GM18870 (cell line): ENCODE measurements at regions not wholly inside any gene's neighbourhood (a gene's known extent, or its start where the extent isn't known, plus 50 kb on each side); places are given as distances from the start of the nearest gene placed in this dataset.

Experiments
- ATAC-seq: cut with Tn5 transposase; IDR thresholded peaks from one replicate; pipeline ENCODE4 v1.9.1; 2021; ENCODE audit warnings: moderate library complexity; ENCODE audit not compliant: unreplicated experiment

- no peak for ATAC-seq
Observed at GRCh38 chr9:8189881-8190280, 390.3 kb upstream of the DMAC1 start.

DNA sequence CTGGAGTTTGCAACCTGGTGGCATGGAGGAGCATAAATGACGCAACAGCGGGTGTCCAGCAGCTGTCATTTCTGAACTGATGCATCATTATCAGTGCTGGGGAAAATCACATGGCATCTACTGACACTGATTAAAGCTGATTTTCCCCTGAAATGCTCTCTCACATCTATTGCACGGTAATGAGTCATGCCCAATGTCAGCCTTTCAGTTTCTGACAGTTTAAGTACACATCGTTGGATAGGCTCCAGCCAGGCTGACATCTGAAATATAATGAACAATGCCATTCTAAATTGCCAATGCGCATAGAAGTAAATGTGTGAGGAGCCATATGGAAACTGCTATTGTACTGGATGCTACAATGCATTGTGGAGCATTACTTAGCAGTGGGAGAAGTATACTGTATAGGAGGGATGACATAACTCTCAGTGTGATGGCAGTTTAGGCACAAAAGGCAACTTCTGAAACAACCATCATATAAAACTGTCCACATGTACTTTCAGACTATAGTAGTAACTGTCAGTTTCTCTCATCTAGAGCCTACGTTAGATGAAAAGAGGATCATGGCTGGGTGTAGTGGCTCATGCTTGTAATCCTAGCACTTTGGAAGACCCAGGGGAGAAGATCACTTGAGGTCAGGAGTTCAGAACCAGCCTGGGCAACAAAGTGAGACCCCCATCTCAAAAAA lies 389.3 kb upstream of the DMAC1 start:
- ATAC-seq = no peak

DNA sequence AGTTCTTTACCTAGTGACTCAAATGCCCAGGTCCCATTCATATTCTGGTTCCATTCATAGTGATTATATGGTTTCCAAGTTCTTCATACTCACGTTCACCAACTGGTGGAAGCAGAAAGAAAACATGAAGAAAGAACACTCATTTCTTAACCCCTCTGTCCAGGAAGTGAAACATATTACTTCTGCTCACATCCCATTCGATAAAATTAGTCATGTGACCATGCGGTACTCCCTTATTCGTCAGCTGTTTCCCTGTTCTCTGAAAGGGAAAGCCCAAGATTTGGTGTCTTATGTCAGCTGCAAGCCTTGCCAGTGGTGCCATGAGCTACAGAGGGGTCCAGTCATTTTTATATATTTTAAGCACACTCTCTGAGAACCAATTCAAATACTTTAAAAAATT lies 387.0 kb upstream of the DMAC1 start:
- ATAC-seq = no peak

- ATAC-seq = no peak
Observed at GRCh38 chr9:8183618-8184017, 384.0 kb upstream of the DMAC1 start.

DNA sequence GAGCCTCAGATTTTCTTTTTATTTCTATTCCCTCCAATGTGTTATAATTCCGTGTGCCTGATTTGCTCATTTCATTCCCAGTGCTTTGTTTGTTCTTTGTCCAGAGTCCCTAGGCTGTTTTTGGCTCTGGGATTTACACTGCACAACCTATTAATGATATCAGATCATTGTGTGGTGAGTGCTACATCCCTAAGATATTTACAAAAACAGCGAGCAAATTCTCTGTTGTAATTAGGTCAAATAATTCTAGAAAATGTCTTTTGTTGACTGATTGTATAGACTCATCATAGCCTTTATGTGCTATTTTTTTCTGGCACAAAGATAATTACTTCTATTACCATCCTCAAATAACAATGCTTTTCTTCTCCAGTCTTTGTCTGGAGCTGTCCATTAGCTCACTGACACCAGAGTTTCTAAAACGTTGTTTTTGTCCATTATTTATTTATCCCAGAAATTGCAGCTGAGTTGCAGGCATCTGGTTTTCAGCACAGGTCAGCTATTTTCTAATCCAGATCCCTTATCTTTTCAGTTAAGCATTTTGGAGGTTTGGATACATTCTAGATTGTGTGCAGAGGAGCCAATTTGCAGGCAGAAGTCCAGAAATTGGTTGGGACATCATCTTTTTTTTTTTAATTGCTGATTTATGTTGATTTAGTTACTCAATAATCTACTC lies 379.9 kb upstream of the DMAC1 start:
- ATAC-seq = no peak

GRCh38 chr9:8172000-8172399 lies 372.4 kb upstream of the DMAC1 start:
- ATAC-seq = peak; percentile 51

DNA sequence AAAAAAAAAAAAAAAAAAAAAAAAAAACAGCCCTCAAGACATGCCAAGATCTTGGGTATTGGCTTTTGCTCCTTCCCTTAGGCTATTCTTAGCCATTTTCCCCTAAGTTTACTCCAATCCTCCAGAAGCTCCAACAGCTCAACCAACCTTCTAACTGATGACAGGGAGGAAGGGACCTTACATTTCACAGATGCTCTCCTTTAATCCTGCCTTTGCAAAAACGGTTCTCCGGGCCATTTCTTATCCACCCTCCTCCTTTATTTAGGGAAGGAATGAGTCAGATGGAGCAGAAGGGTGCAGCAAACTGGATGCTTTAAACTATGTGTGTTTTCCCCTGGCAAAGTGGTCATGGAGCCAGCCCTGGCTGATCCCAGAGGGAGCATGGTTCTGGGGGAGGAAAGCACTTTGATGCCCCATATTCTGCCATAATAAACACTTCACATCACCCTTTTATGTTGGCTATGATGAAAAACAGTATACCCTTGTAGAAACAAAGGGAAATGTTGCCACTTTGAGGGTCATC lies 369.4 kb upstream of the DMAC1 start:
- no peak for ATAC-seq

DNA sequence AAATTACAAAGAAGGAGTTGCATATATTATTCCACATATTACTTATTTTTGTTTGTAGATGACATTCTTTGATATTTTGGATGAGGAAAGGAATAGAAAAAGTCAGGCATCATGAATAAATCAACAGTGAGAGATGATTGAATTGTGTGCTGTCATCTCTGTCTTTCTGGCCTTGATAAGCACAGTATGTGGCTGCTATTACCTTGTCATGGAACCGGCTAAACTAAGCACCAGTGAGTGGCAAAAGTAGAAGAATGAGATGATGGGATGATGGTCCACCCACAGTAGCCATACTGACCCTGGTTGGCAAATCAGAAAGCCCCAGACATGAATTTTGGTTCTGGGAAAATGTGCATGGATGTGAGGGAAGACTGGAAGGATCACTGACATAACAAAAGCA lies 361.2 kb upstream of the DMAC1 start:
- no peak for ATAC-seq

- no peak for ATAC-seq
Observed at GRCh38 chr9:8158574-8158973, 359.0 kb upstream of the DMAC1 start.

DNA sequence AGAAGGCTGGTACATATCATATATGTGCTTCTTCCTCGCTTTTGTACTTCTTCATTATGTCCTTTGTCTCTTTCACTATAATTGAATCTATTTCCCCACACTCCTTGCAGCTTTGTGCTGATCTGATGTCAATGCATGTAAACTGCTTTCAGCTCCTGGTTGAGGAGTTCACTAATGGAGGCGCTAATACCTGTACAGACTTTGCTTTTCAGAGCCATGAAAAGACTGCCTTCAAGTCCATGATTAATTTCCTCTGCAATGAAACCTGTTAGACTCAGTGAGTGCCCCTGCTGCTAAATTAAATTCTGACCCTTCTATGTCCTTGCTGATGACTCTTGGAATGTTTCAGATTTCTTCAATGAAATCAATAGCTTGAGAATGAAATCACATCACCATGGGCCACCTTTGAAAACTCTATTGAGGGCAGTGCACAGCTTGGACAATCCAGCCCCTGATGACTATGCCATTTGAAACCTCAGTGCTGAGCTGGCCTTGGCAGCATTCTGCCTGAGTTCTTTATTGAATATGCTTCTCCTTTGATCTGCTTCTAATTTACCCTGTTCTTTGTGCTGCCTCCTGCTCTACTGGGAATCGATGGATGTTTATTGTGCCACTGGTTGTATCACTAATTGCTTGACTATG lies 358.2 kb upstream of the DMAC1 start:
- no peak for ATAC-seq

- no peak for ATAC-seq
Observed at GRCh38 chr9:8156346-8156745, 356.8 kb upstream of the DMAC1 start.

DNA sequence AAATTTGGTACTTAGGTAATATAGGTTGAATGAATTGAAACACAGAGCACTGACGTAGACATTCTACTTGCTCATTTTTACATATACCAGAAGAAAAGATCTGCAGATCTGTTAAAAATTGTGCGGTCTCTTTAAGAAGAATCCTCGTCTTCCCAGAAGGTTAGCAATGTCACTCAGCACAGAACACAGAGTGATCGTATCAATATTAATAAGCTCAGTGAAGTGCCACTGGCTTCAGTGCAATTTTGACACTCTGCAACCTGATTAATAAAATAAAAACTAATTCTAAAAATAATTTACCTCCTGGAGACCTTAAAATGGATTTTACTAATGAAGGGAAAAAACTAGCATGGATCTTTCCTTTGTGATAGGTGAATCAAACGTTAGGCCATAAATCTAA lies 356.1 kb upstream of the DMAC1 start:
- ATAC-seq = no peak

GRCh38 chr9:8143677-8144076 lies 344.1 kb upstream of the DMAC1 start:
- ATAC-seq = no peak

- no peak for ATAC-seq
Observed at GRCh38 chr9:8140557-8140956, 341.0 kb upstream of the DMAC1 start.

DNA sequence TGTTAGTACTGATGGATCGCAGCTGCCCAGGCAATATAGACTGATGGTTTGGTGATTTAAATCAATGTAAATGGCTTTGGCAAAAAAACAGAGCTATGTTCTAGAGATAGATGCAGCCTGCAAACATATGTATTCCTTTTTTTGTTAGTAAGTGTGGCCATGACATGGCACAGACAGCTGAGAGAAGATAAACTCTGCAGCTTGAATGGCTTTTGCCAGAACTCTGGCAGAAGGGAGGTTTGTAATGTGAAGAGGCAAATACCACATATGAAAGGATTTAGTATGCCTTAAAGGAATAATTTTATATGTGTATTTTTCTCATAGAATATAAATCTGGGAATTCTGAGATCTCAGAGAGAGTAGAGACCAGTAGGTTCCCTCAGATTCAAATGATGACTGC lies 340.2 kb upstream of the DMAC1 start:
- ATAC-seq = no peak

GRCh38 chr9:8136477-8136876 lies 336.9 kb upstream of the DMAC1 start:
- peak; percentile 87 for ATAC-seq

DNA sequence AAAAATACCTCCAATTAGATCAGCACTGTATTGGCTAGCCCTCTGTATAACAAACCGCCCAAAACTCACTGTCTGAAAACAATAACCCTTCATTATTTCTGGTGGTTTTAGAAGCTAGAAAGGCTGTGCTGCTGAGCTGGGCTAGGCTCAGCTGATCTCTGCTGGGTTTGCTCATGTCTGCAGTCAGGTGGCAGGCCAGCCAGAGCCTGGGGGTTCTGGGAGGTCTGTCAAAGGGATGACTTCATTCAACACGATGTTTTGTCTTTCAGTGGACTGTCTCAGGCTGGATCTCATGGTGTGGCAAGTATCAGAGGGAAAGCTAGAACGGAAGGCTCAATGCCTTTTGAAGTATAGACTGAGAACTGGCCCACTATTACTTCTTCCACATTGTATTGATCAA lies 335.1 kb upstream of the DMAC1 start:
- ATAC-seq = no peak

DNA sequence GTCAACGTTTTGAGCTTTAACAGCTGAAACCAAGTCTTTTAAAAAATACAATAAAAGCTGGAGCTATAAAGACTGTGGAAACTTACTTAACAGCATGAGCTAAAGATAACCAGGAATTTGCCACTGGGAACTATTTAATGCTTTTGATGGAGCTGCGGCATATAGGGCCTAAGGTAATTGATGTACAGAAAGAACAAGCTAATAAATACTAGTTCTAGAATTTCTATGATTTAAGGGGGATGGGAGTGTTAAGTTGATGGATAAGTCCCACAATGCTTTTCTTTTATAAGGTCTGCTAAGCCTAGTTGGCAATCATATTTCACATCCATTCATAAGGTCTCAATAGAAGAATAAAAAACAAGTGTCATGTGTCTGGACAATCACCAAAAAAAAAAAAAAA lies 334.0 kb upstream of the DMAC1 start:
- no peak for ATAC-seq

GRCh38 chr9:8115570-8115969 lies 316.0 kb upstream of the DMAC1 start:
- ATAC-seq = no peak

GRCh38 chr9:8114826-8115225 lies 315.2 kb upstream of the DMAC1 start:
- no peak for ATAC-seq

GRCh38 chr9:8106362-8106761 lies 306.8 kb upstream of the DMAC1 start:
- no peak for ATAC-seq

- ATAC-seq = no peak
Observed at GRCh38 chr9:8101607-8102006, 302.0 kb upstream of the DMAC1 start.
